Naive thymus-derived CD4-positive, alpha-beta T cell (primary cell): ENCODE measurements at regions not wholly inside any gene's neighbourhood (a gene's known extent, or its start where the extent isn't known, plus 50 kb on each side); places are given as distances from the start of the nearest gene placed in this dataset.
"Not testable (repeated sequence)": the region's sequence is repeated elsewhere in the genome, so short reads cannot be mapped to it uniquely, and the experiment has no call there.

ENCODE experiments used
- ATAC-seq: fragments of 150-1000 bp; cut with Tn5 transposase; 2 replicates; pipeline ENCODE4 v1.10.0; 2021; ENCODE audit warnings: mild to moderate bottlenecking, moderate library complexity
- CTCF ChIA-PET: fragments of 350-600 bp; sonication (Branson Sonifier 250); formaldehyde crosslinking; loops from one replicate; lab custom pipeline; 2021; ENCODE audit warnings: antibody characterized with exemption; lab: Charles Lee
- POLR2A ChIA-PET: fragments of 350-600 bp; sonication (Branson Sonifier 250); formaldehyde crosslinking; loops from one replicate; lab custom pipeline; 2021; ENCODE audit warnings: antibody characterized with exemption, inconsistent platforms; lab: Charles Lee
- DNase-seq, 9 donors: peaks; one replicate each; pipeline versions ENCODE4 v3.0.0 to v3.0.0-alpha.2; 2020 to 2022; ENCODE audit warnings: mixed read lengths in 1 of 9
- H3K27ac ChIP-seq: one replicate; pipeline ENCODE4 v1.7.0; 2013; ENCODE audit warnings: mild to moderate bottlenecking, low read depth, low read length, moderate library complexity
- H3K27me3 ChIP-seq, 2 donors: one replicate each; pipeline ENCODE4 v1.7.0; 2013; ENCODE audit warnings: low read length in 2 of 2, mild to moderate bottlenecking in 2 of 2, moderate library complexity in 2 of 2; ENCODE audit not compliant: control insufficient read depth in 2 of 2, insufficient read depth in 2 of 2
- H3K36me3 ChIP-seq, 3 experiments: 1 replicate in 2 of 3; 2 replicates in 1 of 3; pipeline ENCODE4 v1.7.0; 2013; ENCODE audit warnings: low read length in 3 of 3, mild to moderate bottlenecking in 3 of 3, moderate library complexity in 1 of 3; ENCODE audit not compliant: insufficient read depth in 3 of 3, control insufficient read depth in 2 of 3
- H3K4me1 ChIP-seq, 2 donors: one replicate each; pipeline ENCODE4 v1.7.0; 2013; ENCODE audit warnings: low read length in 2 of 2, mild to moderate bottlenecking in 2 of 2, moderate library complexity in 1 of 2; ENCODE audit not compliant: control insufficient read depth in 2 of 2, insufficient read depth in 2 of 2
- H3K4me3 ChIP-seq: 2 replicates; pipeline ENCODE4 v1.7.0; 2013; ENCODE audit warnings: mild to moderate bottlenecking, low read length
- H3K9me3 ChIP-seq, 3 experiments: 1 replicate in 2 of 3; 2 replicates in 1 of 3; pipeline ENCODE4 v1.7.0; 2013; ENCODE audit warnings: low read length in 3 of 3; ENCODE audit not compliant: control insufficient read depth in 2 of 3
- H3K27ac Mint-ChIP-seq, 9 donors: one replicate each; pipeline ENCODE4 v1.8.0; 2020 to 2022; ENCODE audit warnings: mixed read lengths in 9 of 9, mild to moderate bottlenecking in 8 of 9, moderate library complexity in 5 of 9, inconsistent platforms in 2 of 9
- H3K27me3 Mint-ChIP-seq, 5 donors: one replicate each; pipeline ENCODE4 v1.8.0; 2021 to 2022; ENCODE audit warnings: mixed read lengths in 5 of 5, mild to moderate bottlenecking in 1 of 5
- H3K36me3 Mint-ChIP-seq, 5 donors: one replicate each; pipeline ENCODE4 v1.8.0; 2020 to 2022; ENCODE audit warnings: mixed read lengths in 5 of 5, mild to moderate bottlenecking in 3 of 5, inconsistent platforms in 1 of 5
- H3K4me1 Mint-ChIP-seq, 7 donors: one replicate each; pipeline ENCODE4 v1.8.0; 2020 to 2022; ENCODE audit warnings: mixed read lengths in 7 of 7, mild to moderate bottlenecking in 3 of 7, inconsistent platforms in 1 of 7
- H3K4me3 Mint-ChIP-seq, 10 donors: one replicate each; pipeline ENCODE4 v1.8.0; 2020 to 2022; ENCODE audit warnings: mild to moderate bottlenecking in 10 of 10, mixed read lengths in 10 of 10, moderate library complexity in 6 of 10, inconsistent platforms in 2 of 10
- H3K9me3 Mint-ChIP-seq, 11 donors: one replicate each; pipeline ENCODE4 v1.8.0; 2020 to 2022; ENCODE audit warnings: mixed read lengths in 11 of 11, mild to moderate bottlenecking in 4 of 11, inconsistent platforms in 1 of 11, moderate library complexity in 1 of 11
- intact Hi-C, 2 donors: fragments of 100-400 bp; cut with micrococcal nuclease; formaldehyde crosslinking; loops; one replicate each; pipeline ENCODE4 v1.15.1; 2023

DNA sequence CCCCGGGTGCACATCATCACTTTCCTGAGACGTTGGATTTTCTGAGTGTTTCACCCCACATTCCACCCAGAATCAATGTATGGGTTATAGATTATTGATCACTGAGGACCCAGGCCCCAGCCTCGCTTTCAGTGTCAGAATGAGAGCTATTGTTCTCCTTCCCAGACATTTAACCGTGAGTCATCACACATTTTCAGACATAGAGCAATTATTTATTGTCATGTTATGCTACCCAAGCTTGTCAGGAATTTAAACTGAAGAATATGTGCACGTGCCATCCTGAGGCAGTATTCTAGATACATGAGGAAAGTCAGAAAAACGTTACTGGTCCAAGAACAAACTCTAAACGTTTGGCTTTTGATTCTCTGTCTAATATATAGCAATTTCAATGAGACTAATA lies 276.6 kb upstream of the ZNF507 start:
- Mint-ChIP-seq H3K36me3 (no peaks in the 10 kb centered on the region), H3K4me1 (no peaks in the 10 kb centered on the region), H3K9me3 (no peaks in the 10 kb centered on the region), H3K4me3 (no peak overlapping the region), H3K27ac (no peak overlapping the region), H3K27me3 (peaks cover 0 to 8% (median 0%) of the 10 kb centered on the region in 5 donors)
- ATAC-seq (no peak), DNase-seq (no peak)
- no peaks in the 10 kb centered on the region for H3K36me3 ChIP-seq
- POLR2A ChIA-PET = no interaction called here
- H3K27me3 ChIP-seq = no peaks in the 10 kb centered on the region
- H3K9me3 ChIP-seq = no peaks in the 10 kb centered on the region
- CTCF ChIA-PET = no interaction called here
- no peak overlapping the region for H3K27ac ChIP-seq
- no peaks in the 10 kb centered on the region for H3K4me1 ChIP-seq
- H3K4me3 ChIP-seq = no peak overlapping the region
- intact Hi-C loops = no loop called here

DNA sequence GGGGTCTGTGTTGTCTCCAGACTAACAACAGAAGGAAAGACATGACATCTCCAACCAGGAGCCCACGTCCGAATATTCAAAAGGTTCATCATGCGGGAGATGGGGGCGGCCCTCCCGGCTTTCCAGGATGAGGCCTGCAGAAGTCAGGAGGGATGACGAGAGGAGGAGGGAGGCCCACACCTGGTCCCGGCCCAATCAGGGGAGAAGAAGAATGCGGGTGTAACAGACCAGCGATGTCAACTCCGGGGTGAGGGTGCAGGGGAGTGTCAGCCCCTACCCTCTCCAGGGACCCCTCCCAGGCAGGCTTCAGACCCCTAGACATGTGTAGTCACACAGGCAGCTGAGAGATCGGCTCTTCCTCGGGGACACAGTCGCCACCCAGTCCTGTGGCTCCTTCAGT lies 275.3 kb upstream of the ZNF507 start:
- H3K9me3 ChIP-seq = no peaks in the 10 kb centered on the region
- no peaks in the 10 kb centered on the region for H3K36me3 ChIP-seq
- Mint-ChIP-seq H3K36me3 (no peaks in the 10 kb centered on the region), H3K4me3 (no peak overlapping the region), H3K9me3 (no peaks in the 10 kb centered on the region), H3K4me1 (no peaks in the 10 kb centered on the region), H3K27me3 (peaks cover 0 to 8% (median 0%) of the 10 kb centered on the region in 5 donors), H3K27ac (no peak overlapping the region)
- ATAC-seq = no peak
- no peaks in the 10 kb centered on the region for H3K4me1 ChIP-seq
- H3K4me3 ChIP-seq = no peak overlapping the region
- H3K27ac ChIP-seq = no peak overlapping the region
- H3K27me3 ChIP-seq = no peaks in the 10 kb centered on the region
- DNase-seq = no peak
- CTCF ChIA-PET = no interaction called here
- intact Hi-C loops = no loop called here
- POLR2A ChIA-PET = no interaction called here

DNA sequence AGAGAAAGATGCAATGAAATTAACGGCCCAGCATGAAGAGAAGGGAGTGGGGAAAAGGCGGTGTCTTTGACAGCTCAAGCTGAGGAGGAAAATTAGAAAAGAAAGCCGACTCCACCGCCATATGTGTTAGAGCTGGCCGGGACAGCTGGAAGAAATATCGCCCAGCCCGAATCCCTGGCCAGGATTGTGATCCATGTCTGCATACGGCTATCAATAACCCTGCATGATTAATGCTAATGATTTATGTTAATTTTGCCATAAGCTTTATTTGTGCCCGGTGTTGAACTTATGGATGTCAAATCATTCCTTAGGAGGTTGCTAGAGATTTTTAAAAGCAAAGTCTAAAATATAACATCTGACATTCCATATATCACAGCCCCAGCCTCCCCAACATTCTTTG lies 263.4 kb upstream of the ZNF507 start:
- ChIA-PET POLR2A (no interaction called here), CTCF (no interaction called here)
- no peak overlapping the region for H3K4me3 ChIP-seq

GRCh38 chr19:32084756-32085363 lies 260.6 kb upstream of the ZNF507 start:
- intact Hi-C loops, H3K4me1 ChIP-seq, H3K9me3 ChIP-seq, H3K27ac ChIP-seq, H3K27me3 ChIP-seq, POLR2A ChIA-PET, CTCF ChIA-PET, ATAC-seq, H3K4me3 Mint-ChIP-seq, H3K4me1 Mint-ChIP-seq, H3K4me3 ChIP-seq, DNase-seq, H3K36me3 Mint-ChIP-seq, H3K36me3 ChIP-seq: not testable (repeated sequence)
- H3K27me3 Mint-ChIP-seq = peaks cover 0 to 13% (median 4%) of the 10 kb centered on the region in 5 donors
- peaks cover 0 to 13% (median 8%) of the 10 kb centered on the region in 11 donors for H3K9me3 Mint-ChIP-seq
- peak overlapping the region in 1 of 9 donors; percentile 2 for H3K27ac Mint-ChIP-seq

More for the DNA sequence above, 263.4 kb upstream of the ZNF507 start:
- ATAC-seq (no peak), DNase-seq (no peak)
- Mint-ChIP-seq H3K4me1 (peaks cover 0 to 6% (median 0%) of the 10 kb centered on the region in 7 donors), H3K9me3 (peaks cover 0 to 17% (median 7%) of the 10 kb centered on the region in 11 donors), H3K27ac (no peak overlapping the region), H3K36me3 (peaks cover 0 to 5% (median 0%) of the 10 kb centered on the region in 5 donors), H3K27me3 (peaks cover 0 to 8% (median 4%) of the 10 kb centered on the region in 5 donors), H3K4me3 (no peak overlapping the region)
- no peaks in the 10 kb centered on the region for H3K4me1 ChIP-seq
- no peaks in the 10 kb centered on the region for H3K36me3 ChIP-seq
- H3K27me3 ChIP-seq = peaks cover 0 to 4% of the 10 kb centered on the region in 2 donors
- intact Hi-C loops = no loop called here
- H3K9me3 ChIP-seq = peaks cover 0 to 7% (median 0%) of the 10 kb centered on the region in 3 experiments
- no peak overlapping the region for H3K27ac ChIP-seq

DNA sequence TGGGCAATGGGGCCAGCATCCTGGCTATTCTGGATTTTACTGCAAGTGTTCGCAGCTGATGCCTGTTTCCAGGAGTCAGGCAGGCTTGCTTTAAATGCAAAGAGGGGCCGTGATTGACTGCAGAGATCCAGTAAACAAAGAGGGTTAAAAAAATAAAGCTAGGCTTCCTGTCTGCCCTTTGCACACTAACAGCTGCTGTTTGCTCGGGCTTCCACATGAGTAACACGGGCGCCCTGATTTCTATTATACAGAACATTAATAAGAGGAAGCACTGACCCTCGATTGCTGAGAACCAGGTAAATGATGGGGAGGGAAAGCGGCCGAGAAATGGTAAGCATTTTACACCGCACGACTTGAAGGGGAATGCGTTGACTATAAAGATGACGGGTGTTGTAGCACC lies 254.2 kb upstream of the ZNF507 start:
- intact Hi-C loops = no loop called here
- POLR2A ChIA-PET = no interaction called here

DNA sequence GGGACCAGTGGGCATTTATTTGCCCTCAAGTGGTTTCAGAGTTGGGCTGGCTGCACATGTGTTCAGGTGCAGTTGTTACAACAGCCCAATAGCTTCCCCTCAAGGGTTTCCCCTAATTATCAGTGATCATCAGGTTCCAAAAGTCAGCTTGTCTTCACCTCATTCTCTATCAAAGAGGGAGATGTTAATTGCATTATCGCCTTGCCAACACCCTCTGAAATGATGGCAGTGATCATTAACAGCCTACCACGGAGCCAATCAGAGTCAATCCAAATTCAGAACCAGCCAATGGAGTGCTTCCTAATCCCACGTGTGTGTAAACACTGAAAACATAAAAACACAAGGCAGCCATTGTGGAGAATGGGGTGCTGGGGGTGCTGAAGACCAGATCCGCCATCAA lies 248.4 kb upstream of the ZNF507 start:
- ATAC-seq (no peak), DNase-seq (no peak)
- ChIA-PET CTCF (no interaction called here), POLR2A (no interaction called here)
- Histone ChIP-seq H3K27me3 (no peaks in the 10 kb centered on the region), H3K4me1 (no peaks in the 10 kb centered on the region), H3K9me3 (no peaks in the 10 kb centered on the region), H3K27ac (no peak overlapping the region), H3K4me3 (no peak overlapping the region), H3K36me3 (no peaks in the 10 kb centered on the region)
- Mint-ChIP-seq H3K4me1 (no peaks in the 10 kb centered on the region), H3K27me3 (peaks cover 0 to 15% (median 12%) of the 10 kb centered on the region in 5 donors), H3K4me3 (no peak overlapping the region), H3K27ac (no peak overlapping the region), H3K9me3 (peaks cover 0 to 20% (median 8%) of the 10 kb centered on the region in 11 donors), H3K36me3 (no peaks in the 10 kb centered on the region)
- intact Hi-C loops = no loop called here

More for the DNA sequence above, 254.2 kb upstream of the ZNF507 start:
- peaks cover 0 to 9% (median 4%) of the 10 kb centered on the region in 11 donors for H3K9me3 Mint-ChIP-seq
- no peaks in the 10 kb centered on the region for H3K36me3 Mint-ChIP-seq
- CTCF ChIA-PET = no interaction called here
- Histone ChIP-seq H3K4me1 (no peaks in the 10 kb centered on the region), H3K4me3 (no peak overlapping the region), H3K9me3 (no peaks in the 10 kb centered on the region), H3K36me3 (no peaks in the 10 kb centered on the region), H3K27ac (no peak overlapping the region), H3K27me3 (no peaks in the 10 kb centered on the region)
- H3K27me3 Mint-ChIP-seq = peaks cover 0 to 36% (median 9%) of the 10 kb centered on the region in 5 donors
- H3K4me3 Mint-ChIP-seq = no peak overlapping the region
- H3K27ac Mint-ChIP-seq = no peak overlapping the region
- H3K4me1 Mint-ChIP-seq = peaks cover 0 to 2% (median 0%) of the 10 kb centered on the region in 7 donors
- DNase-seq (no peak), ATAC-seq (no peak)

- H3K27ac Mint-ChIP-seq = no peak overlapping the region
- H3K9me3 ChIP-seq = no peaks in the 10 kb centered on the region
- H3K36me3 ChIP-seq = no peaks in the 10 kb centered on the region
- H3K4me1 Mint-ChIP-seq = no peaks in the 10 kb centered on the region
- peaks cover 0 to 20% (median 8%) of the 10 kb centered on the region in 11 donors for H3K9me3 Mint-ChIP-seq
- H3K27me3 ChIP-seq = no peaks in the 10 kb centered on the region
- POLR2A ChIA-PET = no interaction called here
- peaks cover 0 to 18% (median 13%) of the 10 kb centered on the region in 5 donors for H3K27me3 Mint-ChIP-seq
- no peak overlapping the region for H3K4me3 Mint-ChIP-seq
- H3K4me1 ChIP-seq = no peaks in the 10 kb centered on the region
- ATAC-seq (no peak), DNase-seq (no peak)
- no peak overlapping the region for H3K27ac ChIP-seq
- CTCF ChIA-PET = no interaction called here
- H3K36me3 Mint-ChIP-seq = no peaks in the 10 kb centered on the region
- no peak overlapping the region for H3K4me3 ChIP-seq
- intact Hi-C loops = no loop called here
Measured at GRCh38 chr19:32097620-32098019, 247.8 kb upstream of the ZNF507 start.
